Prostate gland (tissue), 2 donors: ENCODE measurements at regions not wholly inside any gene's neighbourhood (a gene's known extent, or its start where the extent isn't known, plus 50 kb on each side); places are given as distances from the start of the nearest gene placed in this dataset.

Source experiments
- POLR2AphosphoS5 ChIP-seq: sonication (generic); formaldehyde crosslinking; IDR thresholded peaks from one replicate; pipeline ENCODE4 v1.6.1; 2017; ENCODE audit warnings: antibody characterized with exemption
- TF ChIP-seq, protein P1 (sequence below), 4 experiments: fragments of 200-600 bp in 2 of 4; fragments of 450-650 bp in 2 of 4; sonication (generic) in 2 of 4; IDR thresholded peaks; 1 replicate in 3 of 4; 2 replicates in 1 of 4; pipeline ENCODE4 v1.5.1; 2016 to 2019; ENCODE audit warnings: antibody characterized with exemption in 4 of 4, mild to moderate bottlenecking in 2 of 4, moderate library complexity in 2 of 4

DNA sequence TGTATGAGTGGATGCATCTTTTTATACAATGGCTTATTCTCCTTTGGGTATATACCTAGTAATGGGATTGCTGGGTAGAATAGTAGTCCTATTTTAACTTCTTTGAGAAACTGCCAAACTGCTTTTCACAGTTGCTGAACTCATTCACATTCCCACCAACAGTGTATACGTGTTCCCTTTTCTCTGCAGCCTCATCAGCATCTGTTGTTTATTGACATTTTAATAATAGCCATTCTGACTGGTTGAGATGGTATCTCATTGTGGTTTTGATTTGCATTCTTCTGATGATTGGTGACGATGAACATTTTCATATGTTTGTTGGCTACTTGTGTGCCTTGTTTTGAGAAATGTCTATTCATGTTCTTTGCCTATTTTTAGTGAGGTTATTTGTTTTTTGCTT, 687.0 kb upstream of the EPHA5 start:
- TF ChIP-seq POLR2AphosphoS5, result no peak
- TF ChIP-seq, protein P1, sequence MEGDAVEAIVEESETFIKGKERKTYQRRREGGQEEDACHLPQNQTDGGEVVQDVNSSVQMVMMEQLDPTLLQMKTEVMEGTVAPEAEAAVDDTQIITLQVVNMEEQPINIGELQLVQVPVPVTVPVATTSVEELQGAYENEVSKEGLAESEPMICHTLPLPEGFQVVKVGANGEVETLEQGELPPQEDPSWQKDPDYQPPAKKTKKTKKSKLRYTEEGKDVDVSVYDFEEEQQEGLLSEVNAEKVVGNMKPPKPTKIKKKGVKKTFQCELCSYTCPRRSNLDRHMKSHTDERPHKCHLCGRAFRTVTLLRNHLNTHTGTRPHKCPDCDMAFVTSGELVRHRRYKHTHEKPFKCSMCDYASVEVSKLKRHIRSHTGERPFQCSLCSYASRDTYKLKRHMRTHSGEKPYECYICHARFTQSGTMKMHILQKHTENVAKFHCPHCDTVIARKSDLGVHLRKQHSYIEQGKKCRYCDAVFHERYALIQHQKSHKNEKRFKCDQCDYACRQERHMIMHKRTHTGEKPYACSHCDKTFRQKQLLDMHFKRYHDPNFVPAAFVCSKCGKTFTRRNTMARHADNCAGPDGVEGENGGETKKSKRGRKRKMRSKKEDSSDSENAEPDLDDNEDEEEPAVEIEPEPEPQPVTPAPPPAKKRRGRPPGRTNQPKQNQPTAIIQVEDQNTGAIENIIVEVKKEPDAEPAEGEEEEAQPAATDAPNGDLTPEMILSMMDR (IDR thresholded peaks at IDR 0.05), result no peak
